AG10803 (cell line): ENCODE measurements at regions not wholly inside any gene's neighbourhood (a gene's known extent, or its start where the extent isn't known, plus 50 kb on each side); places are given as distances from the start of the nearest gene placed in this dataset.

ENCODE experiments used
- DNase-seq: peaks from one replicate; pipeline ENCODE4 v3.0.0; 2010; ENCODE audit warnings: low read depth
- H3K4me3 ChIP-seq: 2 replicates; pipeline ENCODE4 v1.5.1; 2011; ENCODE audit warnings: mild to moderate bottlenecking, low read length, control low read depth
- TF ChIP-seq, protein P1 (sequence below): conservative IDR thresholded peaks from 2 replicates; pipeline ENCODE4 v1.5.1; 2011; ENCODE audit warnings: mild to moderate bottlenecking, low read length, control low read depth, inconsistent platforms

DNA sequence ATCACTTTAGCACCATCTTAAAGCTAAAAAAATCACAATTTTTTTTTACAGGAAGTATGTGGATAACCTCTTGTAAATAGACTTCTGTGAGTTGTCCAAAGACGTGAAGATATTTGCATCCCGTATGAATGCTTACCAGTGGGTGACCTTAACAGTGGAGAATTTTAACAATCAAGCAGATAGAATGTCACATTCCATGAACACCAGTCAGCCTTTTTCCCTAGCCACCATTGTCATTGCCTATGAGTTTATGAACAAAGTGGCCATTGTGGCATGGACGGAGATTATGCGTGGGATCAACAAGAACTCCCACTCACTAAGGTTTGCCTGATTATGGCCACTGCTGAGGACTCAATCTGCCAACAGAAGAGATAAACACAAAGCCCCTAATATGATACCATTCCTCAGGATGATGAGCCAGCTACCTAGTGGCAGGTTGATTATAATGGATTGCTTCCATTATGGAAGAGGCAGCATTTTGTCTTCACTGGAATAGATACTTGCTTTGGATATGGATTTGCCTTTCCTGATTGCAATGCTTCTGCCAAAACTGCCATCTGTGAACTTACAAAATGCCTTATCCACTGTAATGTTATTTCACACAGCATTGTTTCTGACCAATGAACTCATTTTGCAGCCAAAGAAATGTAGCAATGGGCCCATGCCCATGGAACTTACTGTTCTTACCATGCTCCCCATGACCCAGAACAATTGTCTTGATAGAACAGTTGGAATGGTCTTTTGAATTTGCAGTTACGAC, 830.9 kb upstream of the NDST4 start:
- DNase-seq, result no peak
- TF ChIP-seq, protein P1, sequence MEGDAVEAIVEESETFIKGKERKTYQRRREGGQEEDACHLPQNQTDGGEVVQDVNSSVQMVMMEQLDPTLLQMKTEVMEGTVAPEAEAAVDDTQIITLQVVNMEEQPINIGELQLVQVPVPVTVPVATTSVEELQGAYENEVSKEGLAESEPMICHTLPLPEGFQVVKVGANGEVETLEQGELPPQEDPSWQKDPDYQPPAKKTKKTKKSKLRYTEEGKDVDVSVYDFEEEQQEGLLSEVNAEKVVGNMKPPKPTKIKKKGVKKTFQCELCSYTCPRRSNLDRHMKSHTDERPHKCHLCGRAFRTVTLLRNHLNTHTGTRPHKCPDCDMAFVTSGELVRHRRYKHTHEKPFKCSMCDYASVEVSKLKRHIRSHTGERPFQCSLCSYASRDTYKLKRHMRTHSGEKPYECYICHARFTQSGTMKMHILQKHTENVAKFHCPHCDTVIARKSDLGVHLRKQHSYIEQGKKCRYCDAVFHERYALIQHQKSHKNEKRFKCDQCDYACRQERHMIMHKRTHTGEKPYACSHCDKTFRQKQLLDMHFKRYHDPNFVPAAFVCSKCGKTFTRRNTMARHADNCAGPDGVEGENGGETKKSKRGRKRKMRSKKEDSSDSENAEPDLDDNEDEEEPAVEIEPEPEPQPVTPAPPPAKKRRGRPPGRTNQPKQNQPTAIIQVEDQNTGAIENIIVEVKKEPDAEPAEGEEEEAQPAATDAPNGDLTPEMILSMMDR, result no peak
- H3K4me3 ChIP-seq, result no peak overlapping the region

DNA sequence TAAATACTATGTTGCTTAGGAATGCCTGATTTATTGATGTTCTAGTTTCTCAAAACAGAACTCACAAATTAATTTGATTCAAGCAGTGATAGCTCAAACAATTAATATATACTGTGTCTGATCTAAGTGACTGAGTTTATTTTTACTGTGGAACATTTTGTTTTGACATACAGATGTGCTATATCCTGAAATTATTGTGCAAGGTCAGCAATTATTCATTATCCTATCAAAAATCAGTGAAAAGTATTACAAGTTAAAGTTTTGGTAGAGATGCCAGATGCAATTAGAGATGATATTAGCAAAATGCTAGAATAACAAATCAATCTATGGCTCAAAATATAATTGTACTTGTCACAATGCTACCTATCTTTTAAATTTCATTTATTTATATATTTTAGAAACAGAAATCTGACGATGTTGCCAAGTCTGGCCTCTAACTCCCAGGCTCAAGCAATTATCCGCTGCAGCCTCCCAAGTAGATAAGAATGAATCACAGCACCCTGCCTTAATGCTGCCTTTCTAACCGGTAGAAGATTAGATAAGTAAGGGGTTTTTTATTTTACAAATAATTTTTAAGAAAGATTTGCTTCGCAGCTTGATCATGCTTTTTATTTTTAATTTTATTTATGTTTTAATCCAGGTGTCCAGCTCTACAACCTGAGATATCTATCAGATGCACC, 825.5 kb upstream of the NDST4 start:
- TF ChIP-seq, protein P1, result no peak
- H3K4me3 ChIP-seq, result no peak overlapping the region
- DNase-seq, result no peak

DNA sequence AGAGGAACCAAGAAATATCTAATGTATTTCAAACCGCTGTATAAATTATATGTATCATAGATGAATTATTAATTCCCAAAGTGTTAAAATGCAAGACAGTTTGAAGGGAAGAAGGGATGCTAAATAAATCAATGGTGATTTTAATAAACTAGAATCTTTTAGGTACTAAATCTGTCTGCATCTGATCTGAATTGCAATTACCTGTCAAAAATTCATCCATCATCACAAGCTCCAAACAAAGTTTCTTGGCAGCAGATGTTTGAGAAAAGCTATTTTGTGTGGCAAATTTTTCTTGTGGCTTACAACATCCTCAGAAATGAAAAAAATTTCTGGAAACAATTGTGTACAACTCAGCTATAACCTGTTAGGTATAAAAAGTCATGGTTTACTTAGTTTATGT, 816.0 kb upstream of the NDST4 start:
- TF ChIP-seq, protein P1, result no peak

DNA sequence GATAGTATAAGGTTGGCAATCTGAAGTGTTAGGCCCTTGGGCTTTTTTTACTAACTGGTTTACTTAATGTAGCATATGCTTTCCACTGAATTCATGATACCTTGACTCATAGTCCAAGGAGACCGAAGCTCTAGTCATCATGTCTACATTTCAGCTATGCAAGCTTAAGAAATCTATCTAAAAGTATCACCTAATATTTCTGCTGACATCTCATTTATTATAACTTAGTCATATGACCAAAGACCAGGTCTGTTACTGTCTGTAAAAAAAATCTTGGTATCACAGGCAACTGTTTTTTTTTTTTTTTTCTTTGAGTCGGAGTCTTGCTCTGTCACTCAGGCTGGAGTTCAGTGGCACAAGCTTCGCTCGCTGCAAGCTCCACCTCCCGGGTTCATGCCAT, 814.0 kb upstream of the NDST4 start:
- DNase-seq, result no peak
- TF ChIP-seq, protein P1, result no peak
- H3K4me3 ChIP-seq, result no peak overlapping the region

More for the DNA sequence above, 816.0 kb upstream of the NDST4 start:
- H3K4me3 ChIP-seq, result no peak overlapping the region
- no peak for DNase-seq

DNA sequence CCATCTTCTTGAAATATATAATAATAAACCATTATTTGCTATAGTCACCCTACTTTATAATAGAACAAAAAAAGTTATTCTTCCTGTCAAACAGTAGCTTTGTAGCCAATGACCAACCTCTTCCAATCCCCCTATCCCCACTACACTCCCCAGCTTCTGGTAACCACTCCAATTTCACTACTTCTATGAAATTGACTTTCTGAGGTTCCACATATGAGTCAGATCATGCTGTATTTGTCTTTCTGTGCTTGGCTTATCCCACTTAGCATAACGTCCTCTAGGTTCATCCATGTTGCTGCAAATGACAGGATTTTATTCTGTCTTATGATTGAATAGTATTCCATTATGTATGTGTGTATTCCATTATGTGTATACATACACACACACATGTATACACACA, 809.7 kb upstream of the NDST4 start:
- no peak for DNase-seq
- TF ChIP-seq, protein P1, result no peak
- no peak overlapping the region for H3K4me3 ChIP-seq

DNA sequence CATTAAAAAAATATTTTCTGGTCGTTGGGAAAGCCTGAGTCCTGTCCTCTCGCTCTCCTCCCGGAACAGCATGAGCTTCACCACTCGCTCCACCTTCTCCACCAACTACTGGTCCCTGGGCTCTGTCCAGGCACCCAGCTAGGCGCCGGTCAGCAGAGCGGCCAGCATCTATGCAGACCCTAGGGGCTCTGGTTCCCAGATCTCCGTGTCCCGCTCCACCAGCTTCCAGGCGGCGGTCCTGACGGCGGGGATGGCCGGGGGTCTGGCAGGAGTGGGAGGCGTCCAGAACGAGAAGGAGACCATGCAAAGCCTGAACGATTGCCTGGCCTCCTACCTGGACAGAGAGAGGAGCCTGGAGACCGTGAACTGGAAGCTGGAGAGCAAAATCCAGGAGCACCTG, 807.2 kb upstream of the NDST4 start:
- no peak for DNase-seq
- TF ChIP-seq, protein P1, result no peak
- H3K4me3 ChIP-seq, result no peak overlapping the region

DNA sequence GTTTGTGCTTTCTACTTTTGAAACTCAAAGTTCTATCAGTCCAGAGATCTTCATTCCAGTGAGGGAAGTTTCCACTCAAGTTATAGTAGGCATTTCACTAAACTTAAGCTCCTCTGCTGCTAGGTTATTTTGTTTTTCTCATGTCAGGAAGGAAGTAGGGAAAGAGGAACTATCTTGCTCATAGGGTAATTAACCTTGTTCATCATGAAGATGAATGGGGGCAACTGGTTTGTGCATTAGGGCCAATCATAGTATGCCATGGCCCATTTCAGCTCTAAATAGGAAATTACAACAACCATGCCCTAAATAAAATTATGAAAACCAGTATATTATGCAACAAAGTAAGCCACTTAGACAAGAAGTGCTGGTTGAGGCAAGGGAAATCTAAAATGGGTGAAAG, 804.7 kb upstream of the NDST4 start:
- no peak overlapping the region for H3K4me3 ChIP-seq
- no peak for DNase-seq
- TF ChIP-seq, protein P1, result no peak
